Right renal pelvis (tissue), 4 donors: ENCODE measurements at regions not wholly inside any gene's neighbourhood (a gene's known extent, or its start where the extent isn't known, plus 50 kb on each side); places are given as distances from the start of the nearest gene placed in this dataset.

Experiments
- DNase-seq, 4 donors: peaks; one replicate each; pipeline ENCODE4 v3.0.0-alpha.2; 2013; ENCODE audit warnings: low read depth in 4 of 4, low spot score in 3 of 4, missing footprints in 1 of 4

GRCh38 chr17:77862890-77863813 is 95.4 kb upstream of the TNRC6C start:
- DNase-seq: no peak

- DNase-seq: no peak
Measured at GRCh38 chr17:77863814-77864161, 94.7 kb upstream of the TNRC6C start.

GRCh38 chr17:77864234-77865111 is 94.0 kb upstream of the TNRC6C start:
- DNase-seq: no peak

- peak in 1 of 4 donors; percentile 30 for DNase-seq
Measured at GRCh38 chr17:77865112-77865611, 93.3 kb upstream of the TNRC6C start.

- DNase-seq: no peak
Measured at GRCh38 chr17:77865716-77866115, 92.8 kb upstream of the TNRC6C start.

- no peak for DNase-seq
Measured at GRCh38 chr17:77867308-77867781, 91.2 kb upstream of the TNRC6C start.

DNA sequence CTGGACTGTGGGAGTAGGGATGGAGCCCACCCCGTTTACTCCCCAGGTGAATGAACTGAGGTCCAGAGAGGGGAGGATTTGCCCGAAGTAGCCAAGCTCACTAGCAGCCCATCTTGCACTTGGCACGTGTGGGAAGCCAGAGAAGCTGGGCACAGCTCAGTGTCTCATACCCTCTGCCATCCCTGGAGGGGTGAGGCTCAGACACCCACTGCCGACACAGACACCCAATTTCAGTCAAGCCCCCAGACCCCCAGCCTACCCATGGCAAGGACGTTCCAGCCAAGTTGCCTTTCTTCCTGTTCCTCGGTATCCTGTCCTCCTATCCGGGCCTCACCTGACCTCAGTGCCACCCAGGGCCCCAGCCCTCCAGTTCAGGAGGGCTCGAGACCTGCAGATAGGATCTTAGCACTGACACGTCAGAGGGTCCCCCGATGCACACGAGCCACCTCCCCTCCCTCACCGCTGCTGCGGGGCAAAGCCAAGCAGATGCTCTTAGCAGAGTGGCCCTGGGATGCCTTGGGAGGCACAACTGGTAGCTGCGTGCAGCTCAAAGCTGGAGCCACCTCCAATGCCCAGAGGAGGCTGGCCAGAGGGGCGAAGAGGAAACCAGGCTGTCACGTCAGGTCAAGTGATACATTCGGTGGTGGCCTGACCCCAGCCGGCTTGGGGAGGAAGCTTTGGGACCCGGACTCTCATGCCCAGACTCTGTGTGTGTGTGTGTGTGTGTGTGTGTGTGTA is 90.4 kb upstream of the TNRC6C start:
- no peak for DNase-seq

GRCh38 chr17:77869041-77869599 is 89.4 kb upstream of the TNRC6C start:
- no peak for DNase-seq

GRCh38 chr17:77869665-77870132 is 88.8 kb upstream of the TNRC6C start:
- DNase-seq: no peak

- DNase-seq: no peak
Measured at GRCh38 chr17:77872199-77872598, 86.3 kb upstream of the TNRC6C start.

DNA sequence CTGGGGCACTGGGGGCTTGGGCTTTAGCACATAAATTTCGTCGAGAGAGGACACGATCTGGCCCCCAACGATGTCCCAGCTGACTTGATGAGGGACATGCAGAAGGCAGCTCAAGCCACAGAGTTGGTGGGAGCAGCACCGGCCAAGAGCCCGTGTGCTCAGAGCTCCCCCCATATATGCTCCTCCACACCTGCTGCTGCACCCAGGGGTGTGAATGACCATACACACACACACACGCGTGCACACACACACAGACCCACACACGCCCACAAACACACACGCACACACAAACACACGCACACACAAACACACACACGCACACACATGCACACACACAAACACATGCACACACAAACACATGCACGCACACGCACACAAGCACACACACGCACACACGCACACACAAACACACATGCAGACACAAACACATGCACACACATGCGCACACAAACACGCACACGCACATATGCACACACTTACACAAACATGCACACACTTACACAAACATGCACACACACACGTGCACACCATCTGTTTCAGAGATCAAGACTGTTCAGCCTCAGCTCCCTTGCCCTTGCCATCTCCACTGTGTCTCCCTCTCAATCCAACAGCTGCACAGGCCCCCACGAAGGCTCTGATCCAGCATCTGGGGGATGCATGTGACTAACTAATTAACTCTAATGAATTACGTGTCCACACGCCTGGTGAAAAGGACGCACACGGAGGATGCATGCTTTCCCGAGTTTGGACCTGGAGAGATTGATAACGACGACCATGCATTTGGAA is 85.6 kb upstream of the TNRC6C start:
- DNase-seq: no peak

DNA sequence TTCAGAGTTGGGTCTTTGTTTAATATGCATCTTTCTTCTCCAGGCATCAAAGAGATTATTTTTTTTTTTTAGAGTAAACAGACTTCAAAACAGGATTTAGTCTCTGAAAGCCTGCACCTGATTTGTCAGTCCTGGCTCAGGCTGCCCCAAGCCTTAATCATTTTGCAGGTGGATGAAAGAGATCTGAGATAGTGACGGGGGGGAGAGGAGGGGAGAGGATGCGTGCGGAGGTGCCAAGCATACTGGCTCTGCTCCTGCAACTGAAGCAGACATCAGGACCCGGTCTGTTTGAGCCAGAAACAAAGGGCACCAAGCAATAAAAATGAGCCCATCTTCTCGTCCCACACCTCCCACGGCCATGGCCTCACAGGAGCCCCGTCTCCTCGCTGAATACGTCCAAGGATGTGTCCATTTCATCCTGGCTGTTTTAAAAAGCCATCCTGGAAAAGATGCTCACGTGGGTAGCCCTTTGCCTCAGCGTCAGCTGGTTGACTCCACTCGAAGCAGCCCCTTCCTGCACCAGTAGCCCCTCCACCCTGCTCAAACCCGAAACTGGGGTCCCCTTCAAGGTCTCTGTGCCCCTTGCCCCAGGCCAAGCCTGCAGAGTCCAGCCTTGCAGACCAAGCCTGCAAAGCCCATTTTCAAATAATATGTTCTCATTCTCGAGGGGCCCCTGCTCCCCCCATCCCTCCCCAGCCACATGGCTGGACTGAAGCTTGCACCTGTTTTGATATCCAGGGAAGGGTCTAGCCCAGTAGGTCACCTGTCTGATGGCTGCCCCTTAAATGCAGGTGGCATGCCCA is 84.8 kb upstream of the TNRC6C start:
- no peak for DNase-seq

GRCh38 chr17:77874303-77875050 is 84.0 kb upstream of the TNRC6C start:
- no peak for DNase-seq

- DNase-seq: no peak
Measured at GRCh38 chr17:77875051-77875780, 83.3 kb upstream of the TNRC6C start.

DNA sequence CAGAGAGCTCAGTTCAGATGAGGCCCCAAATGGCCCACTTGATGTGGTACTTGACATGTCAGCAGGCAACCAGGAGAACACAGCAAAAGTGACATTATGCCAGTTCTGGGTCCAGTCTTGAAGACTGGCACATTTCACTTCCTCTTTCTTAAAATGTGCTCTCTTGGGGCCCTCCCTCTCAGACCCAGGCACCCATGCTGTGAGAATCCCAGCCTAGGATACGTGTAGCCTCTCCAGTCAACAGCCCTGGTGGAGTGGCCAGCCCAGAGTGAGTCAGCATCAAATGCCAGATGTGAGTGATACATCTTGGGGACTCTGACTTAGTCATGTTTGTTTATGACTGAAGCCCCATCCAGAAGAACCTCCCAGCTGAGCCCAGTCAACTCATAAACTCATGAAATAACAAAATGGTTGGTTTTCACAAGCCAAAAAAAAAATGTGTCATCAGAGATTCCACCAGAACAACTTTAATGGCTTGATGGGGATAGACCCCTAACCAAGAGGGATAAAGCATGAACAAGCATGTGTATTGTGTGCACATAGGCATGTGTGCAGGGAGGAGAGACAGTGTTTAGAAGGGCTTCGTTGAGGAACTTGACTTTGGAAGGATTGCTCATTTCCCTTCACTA is 82.5 kb upstream of the TNRC6C start:
- DNase-seq: no peak

GRCh38 chr17:77877036-77877435 is 81.5 kb upstream of the TNRC6C start:
- DNase-seq: no peak
